Caco-2 (cell line): ENCODE measurements at regions not wholly inside any gene's neighbourhood (a gene's known extent, or its start where the extent isn't known, plus 50 kb on each side); places are given as distances from the start of the nearest gene placed in this dataset.

Experiments
- BruUV-seq: library from RNA; stranded (reverse); fragments of 400-500 nt; replicated peaks from 2 replicates; lab custom pipeline; 2021; lab: Mats Ljungman, UMichigan
- CTCF ChIA-PET: fragments of 300-600 bp; sonication (Branson Sonifier 250); formaldehyde crosslinking; loops from one replicate; lab custom pipeline; 2022; ENCODE audit warnings: antibody characterized with exemption; lab: Charles Lee
- POLR2A ChIA-PET: fragments of 300-600 bp; sonication (Branson Sonifier 250); formaldehyde crosslinking; loops from one replicate; lab custom pipeline; 2022; ENCODE audit warnings: antibody characterized with exemption; lab: Charles Lee
- DNase-seq, 2 experiments: peaks; one replicate each; pipeline versions ENCODE4 v3.0.0 to v3.0.0-alpha.2; 2020 to 2022
- H3K27me3 ChIP-seq: replicated peaks from 2 replicates; pipeline ENCODE4 v1.6.0; 2011; ENCODE audit warnings: low read length; ENCODE audit not compliant: control insufficient read depth, insufficient read depth
- H3K36me3 ChIP-seq: 2 replicates; pipeline ENCODE4 v1.5.1; 2011; ENCODE audit warnings: low read length; ENCODE audit not compliant: control insufficient read depth, insufficient read depth
- H3K4me1 ChIP-seq: fragments of 250-450 bp; sonication (Bioruptor Pico); 2 replicates; pipeline ENCODE4 v1.5.1; 2020; ENCODE audit warnings: mild to moderate bottlenecking
- H3K4me3 ChIP-seq: 2 replicates; pipeline ENCODE4 v1.5.1; 2011; ENCODE audit warnings: low read depth, mild to moderate bottlenecking, control low read depth, low read length
- H3K9me3 ChIP-seq: fragments of 250-450 bp; sonication (Bioruptor Pico); 2 replicates; pipeline ENCODE4 v1.5.1; 2020; ENCODE audit warnings: mild to moderate bottlenecking, moderate library complexity
- H3K27ac Mint-ChIP-seq: one replicate; pipeline ENCODE4 v1.8.0; 2022; ENCODE audit warnings: mixed read lengths; ENCODE audit not compliant: unreplicated experiment
- H3K27me3 Mint-ChIP-seq: one replicate; pipeline ENCODE4 v1.8.0; 2022; ENCODE audit warnings: mixed read lengths; ENCODE audit not compliant: insufficient read depth, unreplicated experiment
- H3K36me3 Mint-ChIP-seq: one replicate; pipeline ENCODE4 v1.8.0; 2022; ENCODE audit warnings: mild to moderate bottlenecking, mixed read lengths; ENCODE audit not compliant: insufficient read depth, unreplicated experiment
- H3K4me1 Mint-ChIP-seq: one replicate; pipeline ENCODE4 v1.8.0; 2022; ENCODE audit warnings: low read depth, mixed read lengths; ENCODE audit not compliant: unreplicated experiment
- H3K4me3 Mint-ChIP-seq: one replicate; pipeline ENCODE4 v1.8.0; 2022; ENCODE audit warnings: mild to moderate bottlenecking, moderate library complexity, mixed read lengths; ENCODE audit not compliant: unreplicated experiment
- H3K9me3 Mint-ChIP-seq: one replicate; pipeline ENCODE4 v1.8.0; 2022; ENCODE audit warnings: mixed read lengths; ENCODE audit not compliant: unreplicated experiment
- CTCF ChIP-seq, 2 experiments: fragments of 200-600 bp in 1 of 2; IDR thresholded peaks; 1 replicate in 1 of 2; 2 replicates in 1 of 2; pipeline versions ENCODE4 v1.5.1 to v1.8.0; 2011 to 2022; ENCODE audit warnings: antibody characterized with exemption in 1 of 2, control low read depth in 1 of 2, inconsistent platforms in 1 of 2, low read depth in 1 of 2, low read length in 1 of 2, mild to moderate bottlenecking in 1 of 2, moderate library complexity in 1 of 2; ENCODE audit not compliant: insufficient read depth in 1 of 2, severe bottlenecking in 1 of 2, unreplicated experiment in 1 of 2
- intact Hi-C: fragments of 100-400 bp; cut with micrococcal nuclease; formaldehyde crosslinking; loops from one replicate; pipeline ENCODE4 v1.10.0; 2022; ENCODE audit not compliant: unreplicated experiment

- Histone ChIP-seq H3K27me3 (no peaks in the 10 kb centered on the region), H3K4me3 (no peak overlapping the region), H3K4me1 (no peaks in the 10 kb centered on the region), H3K9me3 (no peaks in the 10 kb centered on the region), H3K36me3 (no peaks in the 10 kb centered on the region)
- ChIA-PET CTCF (no interaction called here), POLR2A (no interaction called here)
- intact Hi-C loops, result no loop called here
- no TSS peak for BruUV-seq
- Mint-ChIP-seq H3K36me3 (no peaks in the 10 kb centered on the region), H3K9me3 (no peaks in the 10 kb centered on the region), H3K4me1 (no peaks in the 10 kb centered on the region), H3K4me3 (no peak overlapping the region), H3K27me3 (peaks cover 18% of the 10 kb centered on the region), H3K27ac (no peak overlapping the region)
- no peak for TF ChIP-seq CTCF (IDR thresholded peaks at IDR 0.05; ENCODE audit: insufficient read depth in 1 of 2, low read depth in 1 of 2, low read length in 1 of 2, severe bottlenecking in 1 of 2, unreplicated experiment in 1 of 2)
- DNase-seq, result no peak
These were observed 91.6 kb upstream of the OR9Q1 start for GRCh38 chr11:57932105-57932504.

- H3K36me3 ChIP-seq, result no peaks in the 10 kb centered on the region
These were observed 88.2 kb upstream of the OR9Q1 start for GRCh38 chr11:57935402-57936049.

GRCh38 chr11:57936050-57936418, 87.6 kb upstream of the OR9Q1 start:
- H3K4me1 Mint-ChIP-seq, result no peaks in the 10 kb centered on the region
- CTCF ChIA-PET, result no interaction called here
- H3K36me3 ChIP-seq, result no peaks in the 10 kb centered on the region
- H3K27ac Mint-ChIP-seq, result no peak overlapping the region
- H3K36me3 Mint-ChIP-seq, result no peaks in the 10 kb centered on the region
- no peak for TF ChIP-seq CTCF (IDR thresholded peaks at IDR 0.05; ENCODE audit: insufficient read depth in 1 of 2, low read depth in 1 of 2, low read length in 1 of 2, severe bottlenecking in 1 of 2, unreplicated experiment in 1 of 2)
- H3K27me3 Mint-ChIP-seq, result peaks cover 4% of the 10 kb centered on the region
- H3K4me3 Mint-ChIP-seq, result no peak overlapping the region
- no peaks in the 10 kb centered on the region for H3K4me1 ChIP-seq
- DNase-seq, result no peak
- POLR2A ChIA-PET, result no interaction called here
- intact Hi-C loops, result loop anchor here (1.0 kb wide), 1 partner anchor 43 kb away; no protein-coding TSS in a partner anchor
- no TSS peak for BruUV-seq
- H3K4me3 ChIP-seq, result no peak overlapping the region
- H3K9me3 Mint-ChIP-seq, result no peaks in the 10 kb centered on the region
- no peaks in the 10 kb centered on the region for H3K27me3 ChIP-seq
- no peaks in the 10 kb centered on the region for H3K9me3 ChIP-seq

More at GRCh38 chr11:57935402-57936049, 88.2 kb upstream of the OR9Q1 start:
- Mint-ChIP-seq H3K9me3 (no peaks in the 10 kb centered on the region), H3K27ac (no peak overlapping the region), H3K4me3 (no peak overlapping the region), H3K27me3 (peaks cover 4% of the 10 kb centered on the region), H3K36me3 (no peaks in the 10 kb centered on the region), H3K4me1 (no peaks in the 10 kb centered on the region)
- ChIA-PET POLR2A (no interaction called here), CTCF (no interaction called here)
- no peak for DNase-seq
- intact Hi-C loops, result loop anchor here (1.0 kb wide), 1 partner anchor 44 kb away; no protein-coding TSS in a partner anchor
- no peaks in the 10 kb centered on the region for H3K4me1 ChIP-seq
- no peaks in the 10 kb centered on the region for H3K27me3 ChIP-seq
- H3K4me3 ChIP-seq, result no peak overlapping the region
- no TSS peak for BruUV-seq
- H3K9me3 ChIP-seq, result no peaks in the 10 kb centered on the region
- no peak for TF ChIP-seq CTCF (IDR thresholded peaks at IDR 0.05; ENCODE audit: insufficient read depth in 1 of 2, low read depth in 1 of 2, low read length in 1 of 2, severe bottlenecking in 1 of 2, unreplicated experiment in 1 of 2)
